Mesenchymal stem cell (in vitro differentiated cells and primary cell): ENCODE measurements at regions not wholly inside any gene's neighbourhood (a gene's known extent, or its start where the extent isn't known, plus 50 kb on each side); places are given as distances from the start of the nearest gene placed in this dataset.
A peak's percentile ranks its signal among the peaks of the same experiment; 100 is the strongest.

Source experiments
- DNase-seq: peaks from one replicate; pipeline ENCODE4 v3.0.0-alpha.2; 2013
- H2AFZ ChIP-seq: one replicate; pipeline ENCODE4 v1.6.1; 2013; ENCODE audit warnings: low read depth, mild to moderate bottlenecking, control low read depth, inconsistent platforms, low read length, moderate library complexity
- H2AK5ac ChIP-seq: 2 replicates; pipeline ENCODE4 v1.6.1; 2013; ENCODE audit warnings: low read length, moderate library complexity, mild to moderate bottlenecking, inconsistent platforms; ENCODE audit not compliant: severe bottlenecking
- H2BK120ac ChIP-seq: one replicate; pipeline ENCODE4 v1.6.1; 2013; ENCODE audit warnings: low read depth, mild to moderate bottlenecking, inconsistent platforms, low read length, moderate library complexity
- H2BK12ac ChIP-seq, 2 experiments: one replicate each; pipeline ENCODE4 v1.6.1; 2013; ENCODE audit warnings: inconsistent platforms in 2 of 2, low read length in 2 of 2, mild to moderate bottlenecking in 2 of 2, moderate library complexity in 2 of 2, control low read depth in 1 of 2
- H2BK15ac ChIP-seq: one replicate; pipeline ENCODE4 v1.6.1; 2013; ENCODE audit warnings: mild to moderate bottlenecking, low read depth, inconsistent platforms; ENCODE audit not compliant: poor library complexity, severe bottlenecking
- H2BK5ac ChIP-seq: 2 replicates; pipeline ENCODE4 v1.6.1; 2013; ENCODE audit warnings: low read depth, mild to moderate bottlenecking, low read length, control low read depth, inconsistent platforms; ENCODE audit not compliant: poor library complexity, severe bottlenecking
- H3K14ac ChIP-seq, 2 experiments: one replicate each; pipeline ENCODE4 v1.6.1; 2013; ENCODE audit warnings: inconsistent platforms in 2 of 2, low read length in 2 of 2, control low read depth in 1 of 2, mild to moderate bottlenecking in 1 of 2, moderate library complexity in 1 of 2
- H3K18ac ChIP-seq, 2 experiments: one replicate each; pipeline ENCODE4 v1.6.1; 2013; ENCODE audit warnings: inconsistent platforms in 2 of 2, low read length in 2 of 2, control low read depth in 1 of 2, low read depth in 1 of 2, mild to moderate bottlenecking in 1 of 2
- H3K23ac ChIP-seq, 2 experiments: one replicate each; pipeline ENCODE4 v1.6.1; 2013; ENCODE audit warnings: inconsistent platforms in 2 of 2, low read length in 2 of 2, mild to moderate bottlenecking in 2 of 2, moderate library complexity in 2 of 2, control low read depth in 1 of 2
- H3K27ac ChIP-seq: 2 replicates; pipeline ENCODE4 v1.5.1; 2013; ENCODE audit warnings: mild to moderate bottlenecking, moderate library complexity, low read length, control low read depth, inconsistent platforms; ENCODE audit not compliant: poor library complexity, severe bottlenecking
- H3K27me3 ChIP-seq, 2 experiments: 2 replicates each; pipeline versions ENCODE4 v1.6.1 to v1.7.0; 2013; ENCODE audit warnings: low read length in 2 of 2, mild to moderate bottlenecking in 2 of 2, moderate library complexity in 2 of 2, control low read depth in 1 of 2, inconsistent platforms in 1 of 2; ENCODE audit not compliant: control insufficient read depth in 1 of 2, insufficient read depth in 1 of 2
- H3K36me3 ChIP-seq, 2 experiments: 2 replicates each; pipeline versions ENCODE4 v1.6.1 to v1.7.0; 2013; ENCODE audit warnings: low read length in 2 of 2, control low read depth in 1 of 2, inconsistent platforms in 1 of 2, low read depth in 1 of 2, mild to moderate bottlenecking in 1 of 2; ENCODE audit not compliant: insufficient read depth in 2 of 2, control insufficient read depth in 1 of 2
- H3K4ac ChIP-seq, 2 experiments: one replicate each; pipeline ENCODE4 v1.6.1; 2013; ENCODE audit warnings: inconsistent platforms in 2 of 2, low read length in 2 of 2, mild to moderate bottlenecking in 2 of 2, moderate library complexity in 2 of 2, control low read depth in 1 of 2, low read depth in 1 of 2
- H3K4me1 ChIP-seq: 2 replicates; pipeline ENCODE4 v1.6.1; 2013; ENCODE audit warnings: low read depth, low read length, control low read depth; ENCODE audit not compliant: control insufficient read depth, insufficient read depth
- H3K4me2 ChIP-seq: 2 replicates; pipeline ENCODE4 v1.6.1; 2013; ENCODE audit warnings: low read length, mild to moderate bottlenecking, inconsistent platforms; ENCODE audit not compliant: poor library complexity, severe bottlenecking
- H3K4me3 ChIP-seq, 2 experiments: 2 replicates each; pipeline versions ENCODE4 v1.5.1 to v1.7.0; 2013; ENCODE audit warnings: low read length in 2 of 2, mild to moderate bottlenecking in 2 of 2, control low read depth in 1 of 2, low read depth in 1 of 2; ENCODE audit not compliant: insufficient read depth in 1 of 2
- H3K79me1 ChIP-seq: replicated peaks from 2 replicates; pipeline ENCODE4 v1.6.1; 2013; ENCODE audit warnings: mild to moderate bottlenecking, control low read depth, low read length, inconsistent platforms; ENCODE audit not compliant: poor library complexity, severe bottlenecking
- H3K9ac ChIP-seq: 2 replicates; pipeline ENCODE4 v1.7.0; 2013; ENCODE audit warnings: mild to moderate bottlenecking, low read length, moderate library complexity
- H3K9me3 ChIP-seq: 2 replicates; pipeline ENCODE4 v1.7.0; 2013; ENCODE audit warnings: mild to moderate bottlenecking, low read length; ENCODE audit not compliant: control insufficient read depth
- H4K8ac ChIP-seq: one replicate; pipeline ENCODE4 v1.6.1; 2013; ENCODE audit warnings: inconsistent platforms, mild to moderate bottlenecking, low read length, moderate library complexity
- H4K91ac ChIP-seq: one replicate; pipeline ENCODE4 v1.6.1; 2013; ENCODE audit warnings: mild to moderate bottlenecking, low read length, inconsistent platforms
- WGBS: methylation state at CpG from one replicate; pipeline ENCODE4 v1.1.7; 2013; ENCODE audit warnings: mixed read lengths; 5-methylcytosine and 5-hydroxymethylcytosine counted together

- H2AK5ac ChIP-seq = no peak overlapping the region
- no peak for DNase-seq
- H2BK5ac ChIP-seq = no peak overlapping the region
- no peak overlapping the region for H3K18ac ChIP-seq
- H3K4me2 ChIP-seq = no peak overlapping the region
- H4K8ac ChIP-seq = no peak overlapping the region
- peak overlapping the region; percentile 14 for H2AFZ ChIP-seq
- H3K9me3 ChIP-seq = no peaks in the 10 kb centered on the region
- no peaks in the 10 kb centered on the region for H3K27me3 ChIP-seq
- no peaks in the 10 kb centered on the region for H3K4me1 ChIP-seq
- no peak overlapping the region for H3K23ac ChIP-seq
- H2BK12ac ChIP-seq = peak overlapping the region in 1 of 2 experiments; percentile 52
- 98% methylated on average over 8 of the region's 8 CpGs for WGBS
- no peaks in the 10 kb centered on the region for H3K79me1 ChIP-seq
- no peak overlapping the region for H3K9ac ChIP-seq
- no peak overlapping the region for H3K27ac ChIP-seq
- no peak overlapping the region for H3K4ac ChIP-seq
- no peaks in the 10 kb centered on the region for H3K36me3 ChIP-seq
- no peak overlapping the region for H3K14ac ChIP-seq
- H2BK15ac ChIP-seq = no peak overlapping the region
- H4K91ac ChIP-seq = no peak overlapping the region
- H2BK120ac ChIP-seq = no peak overlapping the region
- H3K4me3 ChIP-seq = no peak overlapping the region
Measured at GRCh38 chr21:35587841-35588380, 472.4 kb downstream of the SETD4 start.

DNA sequence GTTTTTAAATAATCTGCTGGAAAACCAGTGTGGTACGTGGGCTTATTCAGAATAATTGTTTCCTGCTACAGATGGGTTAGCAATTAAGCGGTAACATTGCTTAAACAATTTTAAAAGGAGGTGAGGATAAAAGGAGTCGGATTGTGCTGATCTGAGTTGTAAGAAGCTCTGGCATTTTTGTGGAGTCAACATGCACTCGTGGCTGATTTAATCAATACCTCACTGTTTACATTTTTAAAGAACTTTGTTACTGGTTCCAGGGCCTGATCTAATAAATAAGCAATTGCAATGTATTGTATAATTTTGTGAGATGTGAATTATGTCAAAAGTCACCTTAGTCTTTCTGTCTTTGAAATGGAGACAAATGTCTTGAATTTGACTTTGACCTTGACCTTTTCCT, 474.0 kb downstream of the SETD4 start:
- Histone ChIP-seq H2AK5ac (no peak overlapping the region), H4K91ac (no peak overlapping the region), H2BK5ac (no peak overlapping the region), H2BK120ac (no peak overlapping the region), H3K9me3 (no peaks in the 10 kb centered on the region), H3K23ac (no peak overlapping the region), H4K8ac (no peak overlapping the region), H3K4me1 (no peaks in the 10 kb centered on the region), H3K27ac (no peak overlapping the region), H3K14ac (no peak overlapping the region), H3K9ac (no peak overlapping the region), H3K27me3 (no peaks in the 10 kb centered on the region), H3K4me2 (no peak overlapping the region), H3K4ac (no peak overlapping the region), H2BK12ac (no peak overlapping the region), H3K18ac (no peak overlapping the region), H3K36me3 (no peaks in the 10 kb centered on the region), H3K4me3 (no peak overlapping the region), H2AFZ (no peak overlapping the region), H2BK15ac (no peak overlapping the region), H3K79me1 (no peaks in the 10 kb centered on the region)
- no peak for DNase-seq
- 72% methylated on average over 3 of the region's 4 CpGs for WGBS

DNA sequence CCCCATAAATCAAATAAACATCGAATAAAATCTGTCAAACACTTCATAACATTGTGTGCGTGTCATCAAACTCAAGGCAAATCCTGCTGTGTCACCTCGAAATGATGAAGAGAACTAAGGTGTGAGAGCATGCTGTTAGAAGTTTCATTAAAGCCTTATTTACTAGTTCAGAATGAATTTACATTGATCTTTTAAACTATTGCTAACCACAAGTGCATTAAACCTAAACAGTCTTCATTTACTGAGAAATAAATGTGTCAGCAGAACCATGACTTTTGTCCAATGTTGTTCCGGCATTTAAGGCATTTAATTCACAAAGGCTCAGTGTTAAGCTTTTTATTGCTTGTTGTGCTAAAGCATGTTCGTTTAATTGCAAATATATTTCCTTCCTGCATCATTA, 474.4 kb downstream of the SETD4 start:
- Histone ChIP-seq H2AK5ac (no peak overlapping the region), H2AFZ (no peak overlapping the region), H3K23ac (no peak overlapping the region), H3K27me3 (no peaks in the 10 kb centered on the region), H3K4me2 (no peak overlapping the region), H3K36me3 (no peaks in the 10 kb centered on the region), H3K18ac (no peak overlapping the region), H2BK12ac (no peak overlapping the region), H4K8ac (no peak overlapping the region), H3K14ac (no peak overlapping the region), H3K79me1 (no peaks in the 10 kb centered on the region), H2BK15ac (no peak overlapping the region), H3K9ac (no peak overlapping the region), H3K4ac (no peak overlapping the region), H3K4me3 (no peak overlapping the region), H3K9me3 (no peaks in the 10 kb centered on the region), H3K27ac (no peak overlapping the region), H3K4me1 (no peaks in the 10 kb centered on the region), H2BK120ac (no peak overlapping the region), H2BK5ac (no peak overlapping the region), H4K91ac (no peak overlapping the region)
- no CpG with 5 or more reads among the region's 5 CpGs for WGBS
- no peak for DNase-seq

- H4K8ac ChIP-seq = no peak overlapping the region
- H2BK5ac ChIP-seq = no peak overlapping the region
- DNase-seq = no peak
- no peak overlapping the region for H3K23ac ChIP-seq
- no peak overlapping the region for H2BK120ac ChIP-seq
- no peak overlapping the region for H2BK12ac ChIP-seq
- H3K4me3 ChIP-seq = no peak overlapping the region
- H3K9me3 ChIP-seq = no peaks in the 10 kb centered on the region
- H3K27ac ChIP-seq = no peak overlapping the region
- no peak overlapping the region for H3K18ac ChIP-seq
- H3K4ac ChIP-seq = no peak overlapping the region
- no peak overlapping the region for H2AK5ac ChIP-seq
- no peak overlapping the region for H3K9ac ChIP-seq
- H2AFZ ChIP-seq = no peak overlapping the region
- no peak overlapping the region for H3K4me2 ChIP-seq
- no peaks in the 10 kb centered on the region for H3K36me3 ChIP-seq
- no peak overlapping the region for H2BK15ac ChIP-seq
- H3K4me1 ChIP-seq = no peaks in the 10 kb centered on the region
- H3K79me1 ChIP-seq = no peaks in the 10 kb centered on the region
- H3K14ac ChIP-seq = no peak overlapping the region
- WGBS = 86% methylated on average over 5 of the region's 6 CpGs
- no peaks in the 10 kb centered on the region for H3K27me3 ChIP-seq
- H4K91ac ChIP-seq = no peak overlapping the region
Measured at GRCh38 chr21:35585155-35585554, 475.2 kb downstream of the SETD4 start.
